ENCODE measurements at regions not wholly inside any gene's neighbourhood (a gene's known extent, or its start where the extent isn't known, plus 50 kb on each side); places are given as distances from the start of the nearest gene placed in this dataset.
"Not testable (repeated sequence)": the region's sequence is repeated elsewhere in the genome, so short reads cannot be mapped to it uniquely, and the experiment has no call there.

GRCh38 chr17:64779376-64780095, 117.4 kb upstream of the SMURF2 start:
- TF ChIP-seq CTCF (IDR thresholded peaks at IDR 0.05; ENCODE audit: insufficient read depth, low read depth, low read length, missing control alignments) = no peak
- H3K4me3 ChIP-seq (ENCODE audit: low read length) = peak overlapping the region; percentile 58
- DNase-seq (ENCODE audit: low read depth) = no peak

- DNase-seq (ENCODE audit: low read depth); H3K4me3 ChIP-seq (ENCODE audit: low read length): not testable (repeated sequence)
Observed at GRCh38 chr17:64779098-64779375, 116.9 kb upstream of the SMURF2 start.

GRCh38 chr17:64778240-64779097, 116.4 kb upstream of the SMURF2 start:
- TF ChIP-seq CTCF (IDR thresholded peaks at IDR 0.05; ENCODE audit: insufficient read depth, low read depth, low read length, missing control alignments) = no peak
- peak; percentile 30 for DNase-seq (ENCODE audit: low read depth)
- H3K4me3 ChIP-seq (ENCODE audit: low read length) = no peak overlapping the region

GRCh38 chr17:64777415-64778239, 115.5 kb upstream of the SMURF2 start:
- H3K4me3 ChIP-seq (ENCODE audit: low read length) = no peak overlapping the region
- no peak for TF ChIP-seq CTCF (IDR thresholded peaks at IDR 0.05; ENCODE audit: insufficient read depth, low read depth, low read length, missing control alignments)
- DNase-seq (ENCODE audit: low read depth) = no peak

GRCh38 chr17:64776720-64777414, 114.8 kb upstream of the SMURF2 start:
- DNase-seq (ENCODE audit: low read depth) = peak; percentile 68
- peak overlapping the region; percentile 8 for H3K4me3 ChIP-seq (ENCODE audit: low read length)

GRCh38 chr17:64775701-64776570, 113.8 kb upstream of the SMURF2 start:
- no peak for TF ChIP-seq CTCF (IDR thresholded peaks at IDR 0.05; ENCODE audit: insufficient read depth, low read depth, low read length, missing control alignments)

More at GRCh38 chr17:64776720-64777414, 114.8 kb upstream of the SMURF2 start:
- TF ChIP-seq CTCF (IDR thresholded peaks at IDR 0.05; ENCODE audit: insufficient read depth, low read depth, low read length, missing control alignments) = peak; percentile 70

More at GRCh38 chr17:64775701-64776570, 113.8 kb upstream of the SMURF2 start:
- H3K4me3 ChIP-seq (ENCODE audit: low read length) = no peak overlapping the region
- no peak for DNase-seq (ENCODE audit: low read depth)

Measured in epithelial cell of esophagus (primary cell).